ENCODE measurements at regions not wholly inside any gene's neighbourhood (a gene's known extent, or its start where the extent isn't known, plus 50 kb on each side); places are given as distances from the start of the nearest gene placed in this dataset.
"Not testable (repeated sequence)": the region's sequence is repeated elsewhere in the genome, so short reads cannot be mapped to it uniquely, and the experiment has no call there.

DNA sequence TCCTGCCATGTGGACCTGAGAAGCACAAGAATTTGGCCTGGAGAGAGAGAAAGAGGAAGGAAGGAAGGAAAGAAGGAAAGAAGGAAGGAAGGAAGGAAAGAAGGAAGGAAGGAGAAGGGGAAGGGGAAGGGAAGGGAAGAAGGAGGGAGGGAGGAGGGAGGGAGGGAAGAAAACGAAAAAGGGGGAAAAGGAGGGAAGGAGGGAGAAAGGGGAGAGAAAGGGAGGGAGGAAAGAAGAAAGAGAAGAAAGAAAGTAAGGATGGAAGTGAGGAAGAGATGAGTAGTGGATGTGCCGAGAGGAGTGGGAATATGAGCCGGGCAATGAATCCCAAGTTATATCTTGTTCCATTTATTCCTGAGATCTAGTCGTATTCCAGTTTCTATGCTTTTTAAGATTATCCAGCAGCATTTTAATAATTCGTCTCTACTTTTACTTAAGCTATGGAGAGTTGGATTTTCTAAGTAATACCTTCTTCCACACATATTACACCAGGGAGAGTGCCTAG, 247.8 kb downstream of the TDRD15 start:
- no peak for TF ChIP-seq EZH2phosphoT487 (IDR thresholded peaks at IDR 0.05)
- no peaks in the 10 kb centered on the region for H3K36me3 ChIP-seq
- H3K4me2 ChIP-seq = no peak overlapping the region
- no peak overlapping the region for H3K4me3 Mint-ChIP-seq
- H3K79me2 ChIP-seq (ENCODE audit: low read depth) = no peaks in the 10 kb centered on the region
- H3K27ac ChIP-seq = no peak overlapping the region
- no peak for DNase-seq (ENCODE audit: low spot score)
- peaks cover 20% of the 10 kb centered on the region for H3K4me1 ChIP-seq
- H3K27me3 ChIP-seq = no peaks in the 10 kb centered on the region
- H3K27ac Mint-ChIP-seq = no peak overlapping the region
- no peak overlapping the region for H3K9ac ChIP-seq
- H3K27me3 Mint-ChIP-seq (ENCODE audit: insufficient read depth, low read depth) = peaks cover 2% of the 10 kb centered on the region
- no peaks in the 10 kb centered on the region for H3K4me1 Mint-ChIP-seq
- peaks cover 13% of the 10 kb centered on the region for H3F3A ChIP-seq (ENCODE audit: low read depth)
- H3K36me3 Mint-ChIP-seq = no peaks in the 10 kb centered on the region
- no peak overlapping the region for H3K4me3 ChIP-seq
- H4K20me1 ChIP-seq (ENCODE audit: low read depth) = no peaks in the 10 kb centered on the region
- no peaks in the 10 kb centered on the region for H3K9me3 ChIP-seq (ENCODE audit: low read depth)
- H2AFZ ChIP-seq (replicated peaks) = no peak overlapping the region
- H3K9me3 Mint-ChIP-seq = no peaks in the 10 kb centered on the region

DNA sequence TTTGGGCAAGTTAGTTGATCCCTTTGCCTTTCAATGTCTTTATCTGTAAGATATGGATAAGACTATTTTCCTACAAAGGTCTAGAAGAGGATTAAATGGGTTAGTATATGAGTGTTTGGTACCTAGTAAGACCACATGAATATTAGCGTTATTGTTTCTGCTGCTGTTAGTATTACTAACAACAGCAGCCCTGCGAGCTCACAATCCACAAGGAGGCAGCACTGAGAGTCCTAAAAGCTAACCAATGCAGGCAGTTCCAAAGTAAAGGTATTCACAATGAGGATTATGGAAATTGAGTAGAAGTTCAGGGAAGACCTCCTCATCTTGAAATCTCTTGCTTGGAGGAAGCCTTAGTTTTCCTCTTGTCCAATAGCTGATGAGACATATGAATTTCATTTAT, 248.9 kb downstream of the TDRD15 start:
- Mint-ChIP-seq H3K4me1 (no peaks in the 10 kb centered on the region), H3K36me3 (no peaks in the 10 kb centered on the region), H3K27ac (no peak overlapping the region), H3K27me3 (ENCODE audit: insufficient read depth, low read depth) (peaks cover 2% of the 10 kb centered on the region), H3K4me3 (no peak overlapping the region), H3K9me3 (no peaks in the 10 kb centered on the region)
- Histone ChIP-seq H3F3A (ENCODE audit: low read depth) (peaks cover 24% of the 10 kb centered on the region), H2AFZ (replicated peaks) (no peak overlapping the region), H4K20me1 (ENCODE audit: low read depth) (no peaks in the 10 kb centered on the region), H3K4me2 (no peak overlapping the region), H3K27ac (no peak overlapping the region), H3K9ac (no peak overlapping the region), H3K36me3 (no peaks in the 10 kb centered on the region), H3K4me3 (no peak overlapping the region), H3K4me1 (peaks cover 29% of the 10 kb centered on the region), H3K27me3 (no peaks in the 10 kb centered on the region), H3K9me3 (ENCODE audit: low read depth) (no peaks in the 10 kb centered on the region), H3K79me2 (ENCODE audit: low read depth) (no peaks in the 10 kb centered on the region)
- DNase-seq (ENCODE audit: low spot score) = peak; percentile 41
- TF ChIP-seq, protein P1, sequence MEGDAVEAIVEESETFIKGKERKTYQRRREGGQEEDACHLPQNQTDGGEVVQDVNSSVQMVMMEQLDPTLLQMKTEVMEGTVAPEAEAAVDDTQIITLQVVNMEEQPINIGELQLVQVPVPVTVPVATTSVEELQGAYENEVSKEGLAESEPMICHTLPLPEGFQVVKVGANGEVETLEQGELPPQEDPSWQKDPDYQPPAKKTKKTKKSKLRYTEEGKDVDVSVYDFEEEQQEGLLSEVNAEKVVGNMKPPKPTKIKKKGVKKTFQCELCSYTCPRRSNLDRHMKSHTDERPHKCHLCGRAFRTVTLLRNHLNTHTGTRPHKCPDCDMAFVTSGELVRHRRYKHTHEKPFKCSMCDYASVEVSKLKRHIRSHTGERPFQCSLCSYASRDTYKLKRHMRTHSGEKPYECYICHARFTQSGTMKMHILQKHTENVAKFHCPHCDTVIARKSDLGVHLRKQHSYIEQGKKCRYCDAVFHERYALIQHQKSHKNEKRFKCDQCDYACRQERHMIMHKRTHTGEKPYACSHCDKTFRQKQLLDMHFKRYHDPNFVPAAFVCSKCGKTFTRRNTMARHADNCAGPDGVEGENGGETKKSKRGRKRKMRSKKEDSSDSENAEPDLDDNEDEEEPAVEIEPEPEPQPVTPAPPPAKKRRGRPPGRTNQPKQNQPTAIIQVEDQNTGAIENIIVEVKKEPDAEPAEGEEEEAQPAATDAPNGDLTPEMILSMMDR (IDR thresholded peaks at IDR 0.05) = peak; percentile 54
- no peak for TF ChIP-seq EZH2 (IDR thresholded peaks at IDR 0.05)

DNA sequence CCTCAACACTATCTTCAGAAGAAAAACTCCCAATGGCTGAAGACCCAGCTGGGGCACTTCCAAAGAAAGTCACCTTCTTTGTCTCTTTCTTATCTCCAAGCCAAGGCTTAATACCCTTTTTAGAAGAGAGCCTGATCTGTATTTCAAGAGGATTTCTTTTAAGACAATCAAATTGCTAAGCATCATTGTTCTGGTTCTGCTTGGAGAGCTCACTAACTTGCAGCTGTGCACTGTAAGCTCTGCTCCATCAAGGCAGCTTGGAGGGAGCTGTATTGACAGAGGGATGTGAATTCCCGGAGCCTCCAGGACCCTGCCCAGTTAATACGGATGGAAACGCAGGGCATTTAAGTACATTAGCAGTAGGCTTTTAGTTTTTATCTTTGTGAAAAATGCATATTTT, 253.1 kb downstream of the TDRD15 start:
- Histone ChIP-seq H3K4me1 (peaks cover 31% of the 10 kb centered on the region), H3K4me2 (peak overlapping the region; percentile 58), H3K36me3 (no peaks in the 10 kb centered on the region), H3K9me3 (ENCODE audit: low read depth) (no peaks in the 10 kb centered on the region), H4K20me1 (ENCODE audit: low read depth) (no peaks in the 10 kb centered on the region), H2AFZ (replicated peaks) (no peak overlapping the region), H3K79me2 (ENCODE audit: low read depth) (no peaks in the 10 kb centered on the region), H3K9ac (no peak overlapping the region), H3K27ac (peak overlapping the region; percentile 96), H3K27me3 (no peaks in the 10 kb centered on the region), H3F3A (ENCODE audit: low read depth) (peaks cover 31% of the 10 kb centered on the region), H3K4me3 (no peak overlapping the region)
- peak; percentile 85 for DNase-seq (ENCODE audit: low spot score)
- H3K4me1 Mint-ChIP-seq = no peaks in the 10 kb centered on the region
- H3K9me3 Mint-ChIP-seq = no peaks in the 10 kb centered on the region
- H3K27me3 Mint-ChIP-seq (ENCODE audit: insufficient read depth, low read depth) = no peaks in the 10 kb centered on the region
- no peaks in the 10 kb centered on the region for H3K36me3 Mint-ChIP-seq
- TF ChIP-seq EZH2phosphoT487 (IDR thresholded peaks at IDR 0.05) (no peak), EZH2 (IDR thresholded peaks at IDR 0.05) (no peak)
- TF ChIP-seq, protein P1 (IDR thresholded peaks at IDR 0.05) = no peak
- H3K27ac Mint-ChIP-seq = no peak overlapping the region
- no peak overlapping the region for H3K4me3 Mint-ChIP-seq

DNA sequence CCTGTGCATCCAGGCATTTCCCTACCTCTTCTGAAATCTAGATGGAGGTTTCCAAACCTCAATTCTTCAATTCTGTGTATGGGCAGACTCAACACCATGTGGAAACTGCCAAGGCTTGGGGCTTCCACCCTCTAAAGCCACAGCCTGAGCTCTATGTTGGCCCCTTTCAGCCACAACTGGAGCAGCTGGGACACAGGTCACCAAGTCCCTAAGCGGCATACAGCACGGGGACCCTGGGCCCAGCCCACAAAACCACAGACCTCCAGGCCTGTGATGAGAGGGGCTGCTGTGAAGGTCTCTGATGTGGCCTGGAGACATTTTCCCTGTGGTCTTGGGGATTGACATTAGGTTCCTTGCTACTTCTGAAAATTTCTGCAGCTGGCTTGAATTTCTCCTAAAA, 255.4 kb downstream of the TDRD15 start:
- H3K4me2 ChIP-seq = no peak overlapping the region
- Mint-ChIP-seq H3K27me3 (ENCODE audit: insufficient read depth, low read depth) (no peaks in the 10 kb centered on the region), H3K4me3 (no peak overlapping the region), H3K27ac (no peak overlapping the region), H3K4me1 (peaks cover 14% of the 10 kb centered on the region), H3K36me3 (no peaks in the 10 kb centered on the region), H3K9me3 (peaks cover 2% of the 10 kb centered on the region)
- H3K27ac ChIP-seq = no peak overlapping the region
- TF ChIP-seq, protein P1 (IDR thresholded peaks at IDR 0.05) = no peak
- no peak for TF ChIP-seq EZH2phosphoT487 (IDR thresholded peaks at IDR 0.05)
- TF ChIP-seq EZH2 (IDR thresholded peaks at IDR 0.05) = no peak
- H3K4me1 ChIP-seq = peaks cover 49% of the 10 kb centered on the region
- peaks cover 47% of the 10 kb centered on the region for H3F3A ChIP-seq (ENCODE audit: low read depth)
- H3K9me3 ChIP-seq (ENCODE audit: low read depth) = no peaks in the 10 kb centered on the region
- H3K36me3 ChIP-seq = no peaks in the 10 kb centered on the region
- H4K20me1 ChIP-seq (ENCODE audit: low read depth) = no peaks in the 10 kb centered on the region
- no peak overlapping the region for H2AFZ ChIP-seq (replicated peaks)
- H3K9ac ChIP-seq = no peak overlapping the region
- no peaks in the 10 kb centered on the region for H3K27me3 ChIP-seq
- no peak for DNase-seq (ENCODE audit: low spot score)
- H3K79me2 ChIP-seq (ENCODE audit: low read depth) = no peaks in the 10 kb centered on the region
- no peak overlapping the region for H3K4me3 ChIP-seq

DNA sequence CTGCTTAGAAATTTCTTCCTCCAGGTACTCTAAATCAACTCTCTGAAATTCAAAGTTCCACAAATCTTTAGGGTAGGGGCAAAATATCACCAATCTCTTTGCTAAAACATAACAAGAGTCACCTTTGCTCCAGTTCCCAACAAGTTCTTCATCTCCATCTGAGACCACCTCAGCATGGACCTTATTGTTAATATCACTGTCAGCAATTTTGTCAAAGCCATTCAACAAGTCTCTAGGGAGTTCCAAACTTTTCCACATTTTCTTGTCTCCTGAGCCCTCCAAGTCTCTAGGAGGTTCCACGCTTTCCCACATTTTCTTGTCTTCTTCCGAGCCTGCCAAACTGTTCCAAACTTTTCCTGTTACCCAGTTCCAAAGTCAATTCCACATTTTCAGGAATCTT, 255.9 kb downstream of the TDRD15 start:
- not testable (repeated sequence) for H3K9ac ChIP-seq; H3K4me3 ChIP-seq; H3K4me2 ChIP-seq; H3K36me3 ChIP-seq; H3K27me3 Mint-ChIP-seq (ENCODE audit: insufficient read depth, low read depth); H3K27me3 ChIP-seq; DNase-seq (ENCODE audit: low spot score); H4K20me1 ChIP-seq (ENCODE audit: low read depth); H3K9me3 Mint-ChIP-seq; H3K79me2 ChIP-seq (ENCODE audit: low read depth); H3K27ac Mint-ChIP-seq; H3K9me3 ChIP-seq (ENCODE audit: low read depth); H2AFZ ChIP-seq (replicated peaks); H3K27ac ChIP-seq; H3K4me3 Mint-ChIP-seq; H3K36me3 Mint-ChIP-seq
- peaks cover 47% of the 10 kb centered on the region for H3F3A ChIP-seq (ENCODE audit: low read depth)
- H3K4me1 ChIP-seq = peaks cover 49% of the 10 kb centered on the region
- peaks cover 14% of the 10 kb centered on the region for H3K4me1 Mint-ChIP-seq
